SU-DHL-6 (cell line): ENCODE measurements at regions not wholly inside any gene's neighbourhood (a gene's known extent, or its start where the extent isn't known, plus 50 kb on each side); places are given as distances from the start of the nearest gene placed in this dataset.

Experiments used
- H2AFZ ChIP-seq: fragments of 200-600 bp; sonication (generic); 2 replicates; pipeline ENCODE4 v1.6.1; 2014; ENCODE audit warnings: low read depth, mild to moderate bottlenecking, moderate library complexity, mixed read lengths, antibody characterized with exemption, low read length; ENCODE audit not compliant: severe bottlenecking
- H3F3A ChIP-seq: fragments of 200-600 bp; shearing (Covaris generic); 2 replicates; pipeline ENCODE4 v1.6.0; 2016; ENCODE audit warnings: antibody characterized with exemption, mild to moderate bottlenecking; ENCODE audit not compliant: insufficient read depth
- H3K27ac ChIP-seq: fragments of 200-600 bp; sonication (generic); 2 replicates; pipeline ENCODE4 v1.5.1; 2016; ENCODE audit warnings: low read depth, mild to moderate bottlenecking, low read length, moderate library complexity, mixed read lengths
- H3K27me3 ChIP-seq: fragments of 200-600 bp; sonication (generic), shearing (Covaris generic); 2 replicates; pipeline ENCODE4 v1.6.0; 2014; ENCODE audit warnings: mild to moderate bottlenecking, low read length
- H3K36me3 ChIP-seq: fragments of 200-600 bp; sonication (generic); 2 replicates; pipeline ENCODE4 v1.6.1; 2014; ENCODE audit warnings: mild to moderate bottlenecking, low read length, mixed read lengths
- H3K4me2 ChIP-seq: fragments of 300-600, 200-600 bp; shearing (Covaris generic), sonication (generic); 2 replicates; pipeline ENCODE4 v1.6.0; 2014; ENCODE audit warnings: low read length, low read depth, mild to moderate bottlenecking; ENCODE audit not compliant: poor library complexity, severe bottlenecking
- H3K4me3 ChIP-seq: fragments of 200-600 bp; sonication (generic); 2 replicates; pipeline ENCODE4 v1.5.1; 2014; ENCODE audit warnings: antibody characterized with exemption, low read length, mild to moderate bottlenecking, mixed read lengths; ENCODE audit not compliant: insufficient read depth, poor library complexity, severe bottlenecking
- H3K79me2 ChIP-seq: fragments of 200-600 bp; sonication (generic); 2 replicates; pipeline ENCODE4 v1.6.1; 2014; ENCODE audit warnings: mild to moderate bottlenecking, low read length, moderate library complexity; ENCODE audit not compliant: insufficient read depth
- H3K9ac ChIP-seq: fragments of 200-600 bp; sonication (generic); 2 replicates; pipeline ENCODE4 v1.7.0; 2014; ENCODE audit warnings: mild to moderate bottlenecking, low read length
- H3K9me2 ChIP-seq: fragments of 200-600 bp; sonication (generic); replicated peaks from 2 replicates; pipeline ENCODE4 v1.6.1; 2014; ENCODE audit warnings: low read length; ENCODE audit not compliant: insufficient read depth
- H3K9me3 ChIP-seq: fragments of 200-600 bp; sonication (generic); 2 replicates; pipeline ENCODE4 v1.6.1; 2014; ENCODE audit warnings: low read length, mixed read lengths; ENCODE audit not compliant: insufficient read depth
- H4K20me1 ChIP-seq: fragments of 200-600 bp; sonication (generic); 2 replicates; pipeline ENCODE4 v1.6.1; 2014; ENCODE audit warnings: low read depth, mild to moderate bottlenecking, antibody characterized with exemption, low read length, moderate library complexity, mixed read lengths
- EZH2phosphoT487 ChIP-seq: fragments of 200-600 bp; sonication (generic), shearing (Covaris generic); conservative IDR thresholded peaks from 2 replicates; pipeline ENCODE4 v1.6.1; 2018; ENCODE audit warnings: mild to moderate bottlenecking, antibody characterized with exemption, low read length, moderate library complexity, mixed read lengths
- TF ChIP-seq, protein P1 (sequence below): fragments of 200-600 bp; sonication (generic); IDR thresholded peaks from one replicate; pipeline ENCODE4 v1.5.1; 2017; ENCODE audit warnings: antibody characterized with exemption, mild to moderate bottlenecking, low read length, moderate library complexity; ENCODE audit not compliant: insufficient read depth, poor library complexity, severe bottlenecking

DNA sequence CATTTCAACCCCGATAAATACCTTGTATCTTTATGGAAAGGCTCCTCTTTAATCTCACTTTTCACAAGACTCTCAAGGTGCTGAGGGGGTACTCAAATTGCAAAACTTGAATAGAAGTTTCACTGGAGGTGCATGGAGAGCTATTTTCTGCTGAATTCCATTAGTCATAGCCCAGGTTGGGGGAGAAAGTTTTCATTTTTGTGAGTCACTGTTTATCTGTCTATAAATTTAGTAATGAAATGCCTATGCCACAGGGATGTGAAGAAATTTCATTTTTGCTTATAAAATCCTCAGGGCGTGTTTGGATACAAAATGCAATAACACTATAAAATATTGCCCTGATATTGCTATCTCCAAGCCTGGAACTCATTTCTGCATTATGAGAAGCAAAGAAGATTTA, 346.3 kb downstream of the LRATD1 start:
- no peaks in the 10 kb centered on the region for H3K9me2 ChIP-seq
- H3K79me2 ChIP-seq, result no peaks in the 10 kb centered on the region
- H3F3A ChIP-seq, result no peaks in the 10 kb centered on the region
- H3K4me2 ChIP-seq, result no peak overlapping the region
- H4K20me1 ChIP-seq, result no peaks in the 10 kb centered on the region
- H3K36me3 ChIP-seq, result no peaks in the 10 kb centered on the region
- TF ChIP-seq, protein P1, sequence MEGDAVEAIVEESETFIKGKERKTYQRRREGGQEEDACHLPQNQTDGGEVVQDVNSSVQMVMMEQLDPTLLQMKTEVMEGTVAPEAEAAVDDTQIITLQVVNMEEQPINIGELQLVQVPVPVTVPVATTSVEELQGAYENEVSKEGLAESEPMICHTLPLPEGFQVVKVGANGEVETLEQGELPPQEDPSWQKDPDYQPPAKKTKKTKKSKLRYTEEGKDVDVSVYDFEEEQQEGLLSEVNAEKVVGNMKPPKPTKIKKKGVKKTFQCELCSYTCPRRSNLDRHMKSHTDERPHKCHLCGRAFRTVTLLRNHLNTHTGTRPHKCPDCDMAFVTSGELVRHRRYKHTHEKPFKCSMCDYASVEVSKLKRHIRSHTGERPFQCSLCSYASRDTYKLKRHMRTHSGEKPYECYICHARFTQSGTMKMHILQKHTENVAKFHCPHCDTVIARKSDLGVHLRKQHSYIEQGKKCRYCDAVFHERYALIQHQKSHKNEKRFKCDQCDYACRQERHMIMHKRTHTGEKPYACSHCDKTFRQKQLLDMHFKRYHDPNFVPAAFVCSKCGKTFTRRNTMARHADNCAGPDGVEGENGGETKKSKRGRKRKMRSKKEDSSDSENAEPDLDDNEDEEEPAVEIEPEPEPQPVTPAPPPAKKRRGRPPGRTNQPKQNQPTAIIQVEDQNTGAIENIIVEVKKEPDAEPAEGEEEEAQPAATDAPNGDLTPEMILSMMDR, result no peak
- no peak for TF ChIP-seq EZH2phosphoT487
- no peaks in the 10 kb centered on the region for H3K27me3 ChIP-seq
- no peak overlapping the region for H3K9ac ChIP-seq
- no peak overlapping the region for H2AFZ ChIP-seq
- no peak overlapping the region for H3K27ac ChIP-seq
- no peaks in the 10 kb centered on the region for H3K9me3 ChIP-seq
- H3K4me3 ChIP-seq, result no peak overlapping the region

DNA sequence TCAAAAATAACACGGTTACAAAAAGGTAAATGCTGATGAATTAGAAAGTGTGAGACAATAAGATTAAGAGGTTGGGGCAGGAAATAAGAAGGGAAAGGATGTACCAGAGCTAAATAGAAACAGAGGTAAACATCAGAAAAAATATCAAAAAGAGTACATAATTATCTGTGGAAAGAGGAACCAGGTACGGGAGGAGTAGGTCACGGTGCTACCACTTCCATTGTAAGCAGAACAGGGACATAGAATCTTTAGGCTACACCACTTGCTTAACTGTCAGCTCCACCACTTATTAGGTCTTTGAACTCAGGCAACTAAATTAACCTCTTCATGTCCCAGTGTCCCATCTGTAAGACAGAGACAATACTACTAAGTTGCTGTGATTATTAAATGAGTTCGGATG, 350.3 kb downstream of the LRATD1 start:
- H3K4me3 ChIP-seq, result no peak overlapping the region
- no peaks in the 10 kb centered on the region for H3K27me3 ChIP-seq
- TF ChIP-seq EZH2phosphoT487, result no peak
- TF ChIP-seq, protein P1, result no peak
- H3K4me2 ChIP-seq, result no peak overlapping the region
- no peaks in the 10 kb centered on the region for H4K20me1 ChIP-seq
- H3K36me3 ChIP-seq, result no peaks in the 10 kb centered on the region
- H2AFZ ChIP-seq, result no peak overlapping the region
- no peaks in the 10 kb centered on the region for H3K9me3 ChIP-seq
- H3K79me2 ChIP-seq, result no peaks in the 10 kb centered on the region
- no peaks in the 10 kb centered on the region for H3K9me2 ChIP-seq
- H3K9ac ChIP-seq, result no peak overlapping the region
- no peak overlapping the region for H3K27ac ChIP-seq
- no peaks in the 10 kb centered on the region for H3F3A ChIP-seq

DNA sequence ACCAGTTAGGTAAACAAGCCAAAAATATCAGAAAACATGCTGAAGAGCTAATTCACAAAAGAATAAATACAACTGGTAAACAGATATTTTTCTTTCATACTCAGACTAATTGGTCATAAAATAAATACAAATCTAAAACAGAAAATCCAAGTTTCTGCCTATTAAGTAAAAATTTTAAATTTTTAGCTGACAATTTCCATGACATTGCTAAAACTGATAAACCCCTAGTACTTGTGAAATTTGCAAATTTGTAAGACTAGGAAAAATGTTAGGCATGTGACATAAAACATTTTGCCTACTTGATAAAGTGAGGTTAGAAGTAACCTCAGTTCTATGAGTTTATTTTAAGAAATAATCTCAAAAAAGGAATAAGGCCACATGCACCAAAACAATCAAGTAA, 356.1 kb downstream of the LRATD1 start:
- Histone ChIP-seq H3K79me2 (no peaks in the 10 kb centered on the region), H3K27ac (no peak overlapping the region), H3K9me2 (no peaks in the 10 kb centered on the region), H3F3A (no peaks in the 10 kb centered on the region), H3K4me3 (no peak overlapping the region), H3K9ac (no peak overlapping the region), H3K27me3 (no peaks in the 10 kb centered on the region), H3K4me2 (no peak overlapping the region), H4K20me1 (no peaks in the 10 kb centered on the region), H2AFZ (no peak overlapping the region), H3K36me3 (no peaks in the 10 kb centered on the region), H3K9me3 (no peaks in the 10 kb centered on the region)
- TF ChIP-seq EZH2phosphoT487, result no peak

DNA sequence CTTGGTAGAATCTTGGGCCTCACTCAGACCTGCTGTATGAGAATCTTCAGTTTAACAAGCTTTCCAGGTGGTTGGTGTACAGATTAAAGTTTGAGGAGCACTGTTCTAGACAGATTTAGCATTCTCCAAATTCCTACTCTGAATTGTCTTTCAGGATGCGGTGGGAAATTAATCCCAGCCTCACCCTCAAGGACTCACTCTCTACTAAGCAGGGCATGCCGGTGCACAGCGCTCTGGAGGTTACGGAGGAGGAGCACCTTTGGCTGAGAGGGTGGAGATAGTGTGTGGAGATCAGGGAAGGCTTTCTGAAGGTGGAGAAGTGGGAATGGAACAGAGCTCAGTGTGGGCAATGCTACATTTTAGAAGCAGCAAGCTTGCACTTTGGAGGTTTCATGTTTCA, 359.2 kb downstream of the LRATD1 start:
- H3K79me2 ChIP-seq, result no peaks in the 10 kb centered on the region
- H4K20me1 ChIP-seq, result no peaks in the 10 kb centered on the region
- H3K27me3 ChIP-seq, result no peaks in the 10 kb centered on the region
- H3K4me3 ChIP-seq, result no peak overlapping the region
- no peak overlapping the region for H3K27ac ChIP-seq
- H3K4me2 ChIP-seq, result no peak overlapping the region
- H2AFZ ChIP-seq, result no peak overlapping the region
- no peaks in the 10 kb centered on the region for H3K9me3 ChIP-seq
- no peaks in the 10 kb centered on the region for H3K36me3 ChIP-seq
- no peaks in the 10 kb centered on the region for H3K9me2 ChIP-seq
- H3F3A ChIP-seq, result no peaks in the 10 kb centered on the region
- TF ChIP-seq, protein P1, result no peak
- no peak for TF ChIP-seq EZH2phosphoT487
- H3K9ac ChIP-seq, result no peak overlapping the region
